ENCODE measurements at regions not wholly inside any gene's neighbourhood (a gene's known extent, or its start where the extent isn't known, plus 50 kb on each side); places are given as distances from the start of the nearest gene placed in this dataset.

- no peak for DNase-seq (ENCODE audit: low read depth)
These were observed 832.0 kb downstream of the OTOL1 start for GRCh38 chr3:162328649-162329048.

GRCh38 chr3:162329514-162329913, 832.9 kb downstream of the OTOL1 start:
- DNase-seq (ENCODE audit: low read depth), result no peak

- peak; percentile 4 for DNase-seq (ENCODE audit: low read depth)
These were observed 835.7 kb downstream of the OTOL1 start for GRCh38 chr3:162332344-162332743.

GRCh38 chr3:162334537-162334936, 837.9 kb downstream of the OTOL1 start:
- no peak for DNase-seq (ENCODE audit: low read depth)

- DNase-seq (ENCODE audit: low read depth), result peak; percentile 43
These were observed 841.0 kb downstream of the OTOL1 start for GRCh38 chr3:162337630-162338029.

- no peak for DNase-seq (ENCODE audit: low read depth)
These were observed 841.9 kb downstream of the OTOL1 start for GRCh38 chr3:162338514-162338913.

- no peak for DNase-seq (ENCODE audit: low read depth)
These were observed 852.3 kb downstream of the OTOL1 start for GRCh38 chr3:162348912-162349311.

- no peak for DNase-seq (ENCODE audit: low read depth)
These were observed 856.8 kb downstream of the OTOL1 start for GRCh38 chr3:162353414-162353813.

GRCh38 chr3:162354356-162354755, 857.7 kb downstream of the OTOL1 start:
- DNase-seq (ENCODE audit: low read depth), result no peak

- DNase-seq (ENCODE audit: low read depth), result no peak
These were observed 868.6 kb downstream of the OTOL1 start for GRCh38 chr3:162365066-162365719.

GRCh38 chr3:162366166-162366766, 869.7 kb downstream of the OTOL1 start:
- DNase-seq (ENCODE audit: low read depth), result no peak

GRCh38 chr3:162367429-162368260, 871.0 kb downstream of the OTOL1 start:
- peak; percentile 42 for DNase-seq (ENCODE audit: low read depth)

GRCh38 chr3:162368417-162368816, 871.8 kb downstream of the OTOL1 start:
- no peak for DNase-seq (ENCODE audit: low read depth)

- no peak for DNase-seq (ENCODE audit: low read depth)
These were observed 872.7 kb downstream of the OTOL1 start for GRCh38 chr3:162369306-162369705.

- no peak for DNase-seq (ENCODE audit: low read depth)
These were observed 873.5 kb downstream of the OTOL1 start for GRCh38 chr3:162370141-162370540.

- no peak for DNase-seq (ENCODE audit: low read depth)
These were observed 880.2 kb downstream of the OTOL1 start for GRCh38 chr3:162376761-162377160.

GRCh38 chr3:162377608-162378007, 881.0 kb downstream of the OTOL1 start:
- DNase-seq (ENCODE audit: low read depth), result no peak

GRCh38 chr3:162385387-162385786, 888.8 kb downstream of the OTOL1 start:
- DNase-seq (ENCODE audit: low read depth), result no peak

GRCh38 chr3:162390891-162391290, 894.3 kb downstream of the OTOL1 start:
- DNase-seq (ENCODE audit: low read depth), result no peak

- DNase-seq (ENCODE audit: low read depth), result no peak
These were observed 894.7 kb downstream of the OTOL1 start for GRCh38 chr3:162391301-162391700.

- no peak for DNase-seq (ENCODE audit: low read depth)
These were observed 898.9 kb downstream of the OTOL1 start for GRCh38 chr3:162395496-162395895.

GRCh38 chr3:162398554-162398953, 901.9 kb downstream of the OTOL1 start:
- no peak for DNase-seq (ENCODE audit: low read depth)

- DNase-seq (ENCODE audit: low read depth), result no peak
These were observed 904.1 kb downstream of the OTOL1 start for GRCh38 chr3:162400697-162401096.

Data from fibroblast of gingiva (primary cell).